ENCODE measurements at regions not wholly inside any gene's neighbourhood (a gene's known extent, or its start where the extent isn't known, plus 50 kb on each side); places are given as distances from the start of the nearest gene placed in this dataset.

GRCh38 chr2:120670371-120670770, 65.3 kb upstream of the GLI2 start:
- TF ChIP-seq CTCF (IDR thresholded peaks at IDR 0.05), result no peak
- TF ChIP-seq POLR2A (IDR thresholded peaks at IDR 0.05), result no peak
- no peak for TF ChIP-seq POLR2AphosphoS5 (IDR thresholded peaks at IDR 0.05)
- TF ChIP-seq EP300 (IDR thresholded peaks at IDR 0.05), result no peak

Measured in gastroesophageal sphincter (tissue), 3 donors.